ENCODE measurements at regions not wholly inside any gene's neighbourhood (a gene's known extent, or its start where the extent isn't known, plus 50 kb on each side); places are given as distances from the start of the nearest gene placed in this dataset.

DNA sequence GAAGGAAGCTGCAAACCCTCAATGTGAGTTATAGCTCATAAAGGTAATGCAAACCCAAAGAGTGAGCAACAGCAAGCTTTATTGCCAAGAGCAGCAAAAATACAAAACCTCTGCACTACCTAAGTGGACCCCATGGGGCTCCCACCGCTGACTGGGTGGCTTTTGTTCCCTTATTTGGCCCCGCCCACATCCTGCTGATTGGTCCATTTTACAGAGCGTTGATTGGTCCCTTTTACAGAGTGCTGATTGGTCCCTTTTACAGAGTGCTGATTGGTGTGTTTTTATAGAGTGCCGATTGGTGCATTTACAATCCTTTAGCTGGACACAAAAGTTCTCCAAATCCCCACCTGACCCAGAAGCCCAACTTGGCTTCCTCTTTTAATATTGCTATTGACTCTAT is 154.5 kb upstream of the NSMCE3 start:
- no peak for TF ChIP-seq POLR2A (IDR thresholded peaks at IDR 0.05)
- TF ChIP-seq, protein P1, sequence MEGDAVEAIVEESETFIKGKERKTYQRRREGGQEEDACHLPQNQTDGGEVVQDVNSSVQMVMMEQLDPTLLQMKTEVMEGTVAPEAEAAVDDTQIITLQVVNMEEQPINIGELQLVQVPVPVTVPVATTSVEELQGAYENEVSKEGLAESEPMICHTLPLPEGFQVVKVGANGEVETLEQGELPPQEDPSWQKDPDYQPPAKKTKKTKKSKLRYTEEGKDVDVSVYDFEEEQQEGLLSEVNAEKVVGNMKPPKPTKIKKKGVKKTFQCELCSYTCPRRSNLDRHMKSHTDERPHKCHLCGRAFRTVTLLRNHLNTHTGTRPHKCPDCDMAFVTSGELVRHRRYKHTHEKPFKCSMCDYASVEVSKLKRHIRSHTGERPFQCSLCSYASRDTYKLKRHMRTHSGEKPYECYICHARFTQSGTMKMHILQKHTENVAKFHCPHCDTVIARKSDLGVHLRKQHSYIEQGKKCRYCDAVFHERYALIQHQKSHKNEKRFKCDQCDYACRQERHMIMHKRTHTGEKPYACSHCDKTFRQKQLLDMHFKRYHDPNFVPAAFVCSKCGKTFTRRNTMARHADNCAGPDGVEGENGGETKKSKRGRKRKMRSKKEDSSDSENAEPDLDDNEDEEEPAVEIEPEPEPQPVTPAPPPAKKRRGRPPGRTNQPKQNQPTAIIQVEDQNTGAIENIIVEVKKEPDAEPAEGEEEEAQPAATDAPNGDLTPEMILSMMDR (IDR thresholded peaks at IDR 0.05), result no peak
- TF ChIP-seq POLR2AphosphoS5 (IDR thresholded peaks at IDR 0.05; ENCODE audit: insufficient read depth in 1 of 2, low read depth in 1 of 2), result no peak

Measured in vagina (tissue), 2 donors.